Fibroblast of lung (primary cell): ENCODE measurements at regions not wholly inside any gene's neighbourhood (a gene's known extent, or its start where the extent isn't known, plus 50 kb on each side); places are given as distances from the start of the nearest gene placed in this dataset.
"Not testable (repeated sequence)": the region's sequence is repeated elsewhere in the genome, so short reads cannot be mapped to it uniquely, and the experiment has no call there.

Experiments
- DNase-seq, 2 donors: peaks; one replicate each; pipeline versions ENCODE4 v3.0.0 to v3.0.0-alpha.2; 2010; ENCODE audit warnings: low read depth in 2 of 2
- H2AFZ ChIP-seq: 2 replicates; pipeline ENCODE4 v1.5.1; 2012; ENCODE audit warnings: low read length, control low read depth, inconsistent platforms
- H3K27ac ChIP-seq: 2 replicates; pipeline ENCODE4 v1.5.1; 2011; ENCODE audit warnings: low read length, control low read depth; ENCODE audit not compliant: insufficient read depth
- H3K27me3 ChIP-seq: 2 replicates; pipeline ENCODE4 v1.5.1; 2011; ENCODE audit warnings: mild to moderate bottlenecking, low read length; ENCODE audit not compliant: control insufficient read depth, insufficient read depth
- H3K36me3 ChIP-seq: 2 replicates; pipeline ENCODE4 v1.5.1; 2011; ENCODE audit warnings: low read length; ENCODE audit not compliant: control insufficient read depth, insufficient read depth
- H3K4me1 ChIP-seq: 2 replicates; pipeline ENCODE4 v1.5.1; 2011; ENCODE audit warnings: low read length; ENCODE audit not compliant: control insufficient read depth, insufficient read depth; ENCODE audit errors: extremely low read depth
- H3K4me2 ChIP-seq: 2 replicates; pipeline ENCODE4 v1.5.1; 2011; ENCODE audit warnings: low read length, control low read depth; ENCODE audit not compliant: insufficient read depth; ENCODE audit errors: extremely low read depth
- H3K4me3 ChIP-seq, 4 experiments: fragments of 200-600 bp in 1 of 4; sonication (generic) in 1 of 4; replicated peaks in 1 of 4; 2 replicates each; pipeline ENCODE4 v1.5.1; 2011 to 2016; ENCODE audit warnings: low read length in 4 of 4, low read depth in 3 of 4, mild to moderate bottlenecking in 3 of 4, control low read depth in 2 of 4, inconsistent platforms in 1 of 4, mixed read lengths in 1 of 4; ENCODE audit not compliant: insufficient read depth in 1 of 4; ENCODE audit errors: control extremely low read depth in 1 of 4
- H3K79me2 ChIP-seq: 2 replicates; pipeline ENCODE4 v1.5.1; 2012; ENCODE audit warnings: mild to moderate bottlenecking, low read length, inconsistent platforms; ENCODE audit not compliant: control insufficient read depth, insufficient read depth
- H3K9ac ChIP-seq: 2 replicates; pipeline ENCODE4 v1.5.1; 2011; ENCODE audit warnings: mild to moderate bottlenecking, low read length, control low read depth; ENCODE audit not compliant: insufficient read depth
- H3K9me3 ChIP-seq: 2 replicates; pipeline ENCODE4 v1.5.1; 2012; ENCODE audit warnings: low read depth, low read length; ENCODE audit not compliant: control insufficient read depth, insufficient read depth
- H4K20me1 ChIP-seq: 2 replicates; pipeline ENCODE4 v1.5.1; 2011; ENCODE audit warnings: low read length; ENCODE audit not compliant: control insufficient read depth, insufficient read depth; ENCODE audit errors: extremely low read depth
- CTCF ChIP-seq, 2 donors: IDR thresholded peaks in 1 of 2; conservative IDR thresholded peaks in 1 of 2; 1 replicate in 1 of 2; 2 replicates in 1 of 2; pipeline ENCODE4 v1.5.1; 2011 to 2012; ENCODE audit warnings: low read length in 2 of 2, control low read depth in 1 of 2, inconsistent platforms in 1 of 2, low read depth in 1 of 2, mild to moderate bottlenecking in 1 of 2
- EZH2 ChIP-seq: IDR thresholded peaks from 2 replicates; pipeline ENCODE4 v1.5.1; 2012; ENCODE audit warnings: low read length, control low read depth, mild to moderate bottlenecking; ENCODE audit errors: missing control alignments

GRCh38 chr4:123176605-123177004 is 220.0 kb upstream of the SPRY1 start:
- Histone ChIP-seq H3K27ac (no peak overlapping the region), H3K79me2 (no peaks in the 10 kb centered on the region), H4K20me1 (no peaks in the 10 kb centered on the region), H3K4me3 (no peak overlapping the region), H3K9ac (no peak overlapping the region), H3K9me3 (no peaks in the 10 kb centered on the region), H3K36me3 (no peaks in the 10 kb centered on the region), H3K4me1 (no peaks in the 10 kb centered on the region), H3K27me3 (no peaks in the 10 kb centered on the region), H3K4me2 (no peak overlapping the region), H2AFZ (no peak overlapping the region)
- DNase-seq, result no peak
- TF ChIP-seq EZH2 (no peak), CTCF (conservative IDR thresholded peaks at IDR 0.05 in 1 of 2, IDR thresholded peaks at IDR 0.05 in 1 of 2; ENCODE audit: low read depth in 1 of 2, low read length in 2 of 2) (no peak)

GRCh38 chr4:123182289-123182688 is 214.3 kb upstream of the SPRY1 start:
- Histone ChIP-seq H2AFZ (no peak overlapping the region), H3K4me2 (no peak overlapping the region), H3K27me3 (no peaks in the 10 kb centered on the region), H3K79me2 (no peaks in the 10 kb centered on the region), H3K9me3 (no peaks in the 10 kb centered on the region), H3K27ac (no peak overlapping the region), H3K36me3 (no peaks in the 10 kb centered on the region), H3K4me3 (no peak overlapping the region), H4K20me1 (no peaks in the 10 kb centered on the region), H3K9ac (no peak overlapping the region), H3K4me1 (no peaks in the 10 kb centered on the region)
- TF ChIP-seq EZH2 (no peak), CTCF (conservative IDR thresholded peaks at IDR 0.05 in 1 of 2, IDR thresholded peaks at IDR 0.05 in 1 of 2; ENCODE audit: low read depth in 1 of 2, low read length in 2 of 2) (no peak)
- no peak for DNase-seq

- Histone ChIP-seq H3K9me3 (no peaks in the 10 kb centered on the region), H3K36me3 (no peaks in the 10 kb centered on the region), H3K79me2 (no peaks in the 10 kb centered on the region), H4K20me1 (no peaks in the 10 kb centered on the region), H3K27me3 (no peaks in the 10 kb centered on the region), H3K27ac (no peak overlapping the region), H3K4me1 (no peaks in the 10 kb centered on the region), H3K4me3 (no peak overlapping the region), H2AFZ (no peak overlapping the region), H3K9ac (no peak overlapping the region), H3K4me2 (no peak overlapping the region)
- no peak for DNase-seq
- TF ChIP-seq EZH2, result no peak
- no peak for TF ChIP-seq CTCF (conservative IDR thresholded peaks at IDR 0.05 in 1 of 2, IDR thresholded peaks at IDR 0.05 in 1 of 2; ENCODE audit: low read depth in 1 of 2, low read length in 2 of 2)
Observed at GRCh38 chr4:123183308-123183707, 213.3 kb upstream of the SPRY1 start.

GRCh38 chr4:123183754-123184153 is 212.8 kb upstream of the SPRY1 start:
- not testable (repeated sequence) for H3K4me3 ChIP-seq, H3K9me3 ChIP-seq, H2AFZ ChIP-seq, H3K79me2 ChIP-seq, DNase-seq, H3K9ac ChIP-seq, H3K4me1 ChIP-seq, H3K4me2 ChIP-seq, H3K27ac ChIP-seq, H3K36me3 ChIP-seq, H4K20me1 ChIP-seq, H3K27me3 ChIP-seq
